ENCODE measurements at regions not wholly inside any gene's neighbourhood (a gene's known extent, or its start where the extent isn't known, plus 50 kb on each side); places are given as distances from the start of the nearest gene placed in this dataset.

- TF ChIP-seq CTCF (IDR thresholded peaks at IDR 0.05): no peak
- TF ChIP-seq POLR2A (IDR thresholded peaks at IDR 0.05): no peak
- TF ChIP-seq EP300 (IDR thresholded peaks at IDR 0.05): no peak
Measured at GRCh38 chr15:67903708-67904107, 63.9 kb upstream of the RNU6-1 start.
